Right kidney (tissue), 1 donor: ENCODE measurements at regions not wholly inside any gene's neighbourhood (a gene's known extent, or its start where the extent isn't known, plus 50 kb on each side); places are given as distances from the start of the nearest gene placed in this dataset.
"Not testable (repeated sequence)": the region's sequence is repeated elsewhere in the genome, so short reads cannot be mapped to it uniquely, and the experiment has no call there.

Source experiments
- DNase-seq: peaks from one replicate; pipeline ENCODE4 v3.0.0-alpha.2; 2016

DNA sequence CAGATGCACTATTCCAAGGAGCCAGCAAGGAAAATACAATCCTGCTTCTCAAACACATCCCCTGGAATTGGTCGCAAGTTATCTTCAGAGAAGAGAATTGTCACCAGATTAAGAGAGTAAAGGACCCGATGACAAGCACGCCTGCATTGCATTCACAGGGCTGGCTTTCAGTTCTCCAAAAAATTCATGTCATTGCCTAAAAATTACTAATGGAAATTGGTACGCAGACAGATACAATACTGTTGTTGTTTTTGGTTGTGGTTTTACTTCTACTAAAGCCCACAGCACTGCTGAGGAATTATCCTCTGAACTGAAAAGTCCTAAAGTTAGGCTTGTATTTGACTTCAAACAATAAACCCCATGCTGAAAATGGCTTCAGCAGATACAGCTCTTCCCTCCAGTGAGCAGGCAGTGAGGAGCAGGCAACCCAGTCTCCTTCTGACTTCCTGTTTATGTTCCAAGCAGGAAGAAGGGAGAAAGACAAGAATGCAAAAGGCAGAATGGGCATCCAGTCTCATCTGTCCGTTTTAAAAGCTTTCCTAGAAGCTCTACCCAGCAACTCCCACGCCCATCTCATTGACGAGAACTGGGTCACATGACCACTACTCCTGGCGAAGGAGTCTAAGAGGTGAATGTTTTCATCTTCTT, 80.6 kb upstream of the ZNF366 start:
- DNase-seq = no peak

- no peak for DNase-seq
These were observed 79.7 kb upstream of the ZNF366 start for GRCh38 chr5:72586788-72587530.

DNA sequence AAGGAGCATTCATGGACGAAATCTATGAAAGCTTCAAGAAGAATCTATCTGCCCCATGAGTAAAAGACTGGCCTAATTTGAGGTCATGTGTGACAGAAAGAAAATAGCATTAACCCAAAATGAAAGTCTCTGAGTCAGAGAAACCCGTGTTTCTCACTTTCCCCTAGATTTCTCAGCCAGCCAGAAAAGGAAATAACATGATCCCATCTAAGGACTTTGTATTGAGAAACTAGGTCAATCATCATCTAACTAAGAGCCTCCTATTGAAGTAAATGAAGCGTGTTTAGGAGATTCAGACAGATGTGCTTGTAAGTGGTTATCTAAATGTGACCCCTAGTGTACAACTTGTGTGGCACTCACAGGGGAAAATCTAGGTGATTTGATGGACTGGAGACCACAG, 77.3 kb upstream of the ZNF366 start:
- no peak for DNase-seq

DNA sequence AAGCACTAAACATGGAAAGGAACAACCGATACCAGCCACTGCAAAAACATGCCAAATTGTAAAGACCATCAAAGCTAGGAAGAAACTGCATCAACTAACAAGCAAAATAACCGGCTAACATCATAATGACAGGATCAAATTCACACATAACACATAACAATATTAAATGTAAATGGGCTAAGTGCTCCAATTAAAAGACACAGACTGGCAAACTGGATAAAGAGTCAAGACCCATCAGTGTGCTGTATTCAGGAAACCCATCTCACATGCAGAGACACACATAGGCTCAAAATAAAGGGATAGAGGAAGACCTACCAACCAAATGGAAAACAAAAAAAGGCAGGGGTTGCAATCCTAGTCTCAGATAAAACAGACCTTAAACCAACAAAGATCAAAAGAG, 72.1 kb upstream of the ZNF366 start:
- DNase-seq = not testable (repeated sequence)

- no peak for DNase-seq
These were observed 65.1 kb upstream of the ZNF366 start for GRCh38 chr5:72572236-72572765.

GRCh38 chr5:72569408-72569944, 62.3 kb upstream of the ZNF366 start:
- DNase-seq = no peak

GRCh38 chr5:72566746-72567145, 59.5 kb upstream of the ZNF366 start:
- no peak for DNase-seq

- no peak for DNase-seq
These were observed 58.5 kb upstream of the ZNF366 start for GRCh38 chr5:72565513-72566289.

- DNase-seq = no peak
These were observed 55.5 kb upstream of the ZNF366 start for GRCh38 chr5:72562717-72563116.

- no peak for DNase-seq
These were observed 54.1 kb upstream of the ZNF366 start for GRCh38 chr5:72561148-72561972.

DNA sequence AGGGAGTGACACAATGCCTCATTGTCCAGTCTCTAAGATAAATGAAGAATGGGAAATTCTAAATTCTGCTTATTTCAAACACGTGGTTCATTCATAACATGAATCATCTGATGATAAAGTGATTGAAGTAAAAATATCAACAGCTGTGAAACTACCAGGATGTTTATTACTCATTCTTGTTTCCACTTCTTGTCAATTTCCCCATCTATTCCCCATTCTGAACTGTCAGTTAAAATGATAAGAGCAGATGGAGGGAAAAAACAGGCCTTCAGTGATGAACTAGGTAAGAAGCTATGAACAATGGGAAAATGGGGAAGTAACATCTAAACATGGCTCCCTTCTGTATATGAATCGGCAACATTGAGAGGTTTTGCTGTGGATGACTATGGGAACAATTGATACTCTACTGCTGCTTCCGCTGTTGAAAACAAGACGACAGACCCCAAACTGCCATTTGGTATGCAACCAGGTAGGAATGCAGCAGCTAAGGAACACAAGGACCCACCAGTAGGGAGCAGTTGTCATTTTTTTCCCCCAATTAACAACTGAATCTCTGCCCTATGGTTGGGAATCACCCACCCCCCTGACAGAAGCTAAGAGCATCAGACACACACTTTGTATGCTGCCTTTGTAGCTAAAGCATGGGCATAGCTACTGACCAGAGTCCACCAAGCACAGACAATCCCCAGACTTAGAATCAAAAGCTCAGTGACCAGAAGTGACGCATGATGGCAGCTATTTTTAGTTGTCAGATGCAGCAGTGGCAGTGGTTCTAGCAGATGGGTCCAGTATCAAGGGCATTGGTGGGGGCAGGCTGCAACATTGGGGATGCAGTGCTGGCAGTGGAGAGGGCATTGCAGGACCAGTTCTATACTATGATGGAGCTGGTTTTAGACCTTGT, 52.9 kb upstream of the ZNF366 start:
- no peak for DNase-seq

DNA sequence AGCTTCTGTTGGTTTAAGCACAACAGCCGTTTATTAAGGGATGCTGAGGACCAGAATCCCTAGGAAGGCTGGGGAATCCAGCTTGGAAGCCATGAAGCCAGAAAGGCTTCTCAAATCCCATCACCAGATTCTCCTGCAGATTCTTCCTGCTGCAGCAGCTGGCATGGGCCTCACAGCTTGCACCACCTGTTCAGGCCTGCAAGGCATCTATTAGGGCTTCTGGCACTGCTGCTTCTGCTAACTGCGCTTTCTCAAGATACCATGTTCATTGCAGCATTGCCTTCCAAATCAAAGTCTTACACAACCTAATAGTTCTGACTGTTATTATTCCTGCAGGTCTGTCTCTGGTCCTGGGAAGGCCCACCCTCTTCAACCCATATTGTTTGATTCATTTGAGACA, 51.2 kb upstream of the ZNF366 start:
- DNase-seq = no peak

DNA sequence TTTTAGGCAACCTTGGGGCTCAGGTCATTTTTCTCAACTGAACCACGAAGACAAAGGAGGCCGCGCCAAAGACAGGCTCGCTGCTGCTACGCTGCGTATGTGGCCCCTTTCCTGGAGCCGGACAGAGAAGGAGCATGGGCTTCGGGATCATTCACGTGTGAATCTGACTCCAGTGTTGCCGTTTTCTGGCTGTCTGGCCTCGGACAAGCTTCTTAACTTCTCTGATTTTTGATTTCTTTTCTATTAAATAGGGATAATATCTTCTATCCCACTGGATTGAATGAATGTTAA, 50.8 kb upstream of the ZNF366 start:
- no peak for DNase-seq

GRCh38 chr5:72557167-72558045, 50.2 kb upstream of the ZNF366 start:
- no peak for DNase-seq
